ENCODE measurements at regions not wholly inside any gene's neighbourhood (a gene's known extent, or its start where the extent isn't known, plus 50 kb on each side); places are given as distances from the start of the nearest gene placed in this dataset.

DNA sequence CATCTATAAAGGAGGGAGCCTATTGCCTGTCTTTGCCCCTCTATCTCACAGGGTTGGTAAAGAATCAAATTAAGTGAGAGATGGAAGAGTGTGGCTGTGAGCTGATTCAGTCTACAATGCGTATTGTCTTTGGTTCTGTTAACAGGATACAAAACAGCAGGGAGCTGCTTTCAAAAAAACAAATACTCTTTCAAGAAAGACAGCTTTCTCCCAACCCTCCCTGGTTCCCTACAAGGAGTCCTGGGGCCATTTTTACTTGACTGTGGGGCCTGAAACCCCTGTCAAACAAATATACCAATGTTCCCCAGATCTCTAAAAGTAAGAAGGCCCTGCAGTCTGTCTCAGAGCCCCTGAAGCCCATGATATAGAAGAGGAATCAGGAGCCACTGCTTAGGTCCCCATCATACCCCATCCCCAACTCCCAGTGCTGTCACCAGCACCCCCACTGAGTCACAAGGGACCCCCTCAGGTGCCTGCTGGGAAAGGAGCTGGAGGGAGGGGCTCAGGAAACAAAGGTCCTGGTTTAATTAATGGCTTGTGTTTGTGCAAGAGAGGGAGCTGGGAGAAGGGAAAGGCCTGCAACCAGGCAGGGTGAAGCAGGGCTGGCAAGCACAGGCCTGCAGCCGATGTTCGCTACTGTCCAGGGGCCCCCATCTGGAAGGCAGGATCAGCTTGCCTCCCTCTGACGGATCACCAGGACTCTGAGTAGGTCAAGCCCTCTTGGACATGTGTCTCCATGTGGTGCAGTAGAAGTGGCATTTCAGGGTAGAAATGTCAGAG, 182.0 kb upstream of the GHITM start:
- Histone ChIP-seq H3K9me1 (replicated peaks; ENCODE audit: control insufficient read depth, extremely low read depth, insufficient read depth, low read length) (no peaks in the 10 kb centered on the region), H4K20me1 (replicated peaks; ENCODE audit: control insufficient read depth, extremely low read depth, insufficient read depth, low read length) (no peaks in the 10 kb centered on the region), H3K79me2 (ENCODE audit: control insufficient read depth, insufficient read depth, low read length) (no peaks in the 10 kb centered on the region), H3K4me1 (ENCODE audit: control insufficient read depth, extremely low read depth, insufficient read depth, low read length) (no peaks in the 10 kb centered on the region), H3K27ac (ENCODE audit: insufficient read depth, low read depth, low read length) (no peak overlapping the region), H3K4me3 (replicated peaks in 1 of 3; ENCODE audit: insufficient read depth in 1 of 3, low read depth in 1 of 3, low read length in 3 of 3) (no peak overlapping the region), H3K4me2 (ENCODE audit: insufficient read depth, low read length) (no peak overlapping the region), H3K27me3 (ENCODE audit: control insufficient read depth in 2 of 2, insufficient read depth in 2 of 2, low read length in 2 of 2) (no peaks in the 10 kb centered on the region), H3K36me3 (ENCODE audit: control insufficient read depth in 2 of 2, extremely low read depth in 1 of 2, insufficient read depth in 2 of 2, low read length in 2 of 2) (no peaks in the 10 kb centered on the region), H3K9ac (replicated peaks; ENCODE audit: extremely low read depth, insufficient read depth, low read length) (no peak overlapping the region), H2AFZ (ENCODE audit: low read depth, low read length) (no peak overlapping the region), H3K9me3 (replicated peaks; ENCODE audit: control insufficient read depth, insufficient read depth, low read length) (no peaks in the 10 kb centered on the region)
- dilution Hi-C loops (cut with MboI; ENCODE audit: extremely low pct_ligation_motif_present, low sequenced_read_pairs) (no loop called here), intact Hi-C loops (cut with micrococcal nuclease) (no loop called here)
- CTCF ChIA-PET = no interaction called here
- TF ChIP-seq POLR2A (IDR thresholded peaks at IDR 0.05; ENCODE audit: low read depth, low read length) (no peak), JUN (IDR thresholded peaks at IDR 0.05; ENCODE audit: borderline replicate concordance, insufficient read depth, insufficient read length, low read depth) (no peak), MYC (IDR thresholded peaks at IDR 0.05; ENCODE audit: low read depth, low read length) (no peak), FOS (IDR thresholded peaks at IDR 0.05; ENCODE audit: borderline replicate concordance, insufficient read depth, low read length) (no peak), EZH2 (IDR thresholded peaks at IDR 0.05; ENCODE audit: borderline replicate concordance, low read depth, low read length, severe bottlenecking) (no peak), POLR2AphosphoS5 (IDR thresholded peaks at IDR 0.05; ENCODE audit: insufficient read depth, low read depth, low read length) (no peak), GATA2 (IDR thresholded peaks at IDR 0.05; ENCODE audit: insufficient read depth, insufficient read length, low read depth, low read length) (no peak)
- TF ChIP-seq, protein P1, sequence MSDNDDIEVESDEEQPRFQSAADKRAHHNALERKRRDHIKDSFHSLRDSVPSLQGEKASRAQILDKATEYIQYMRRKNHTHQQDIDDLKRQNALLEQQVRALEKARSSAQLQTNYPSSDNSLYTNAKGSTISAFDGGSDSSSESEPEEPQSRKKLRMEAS (IDR thresholded peaks at IDR 0.05; ENCODE audit: insufficient read depth, insufficient read length) = no peak
- TF ChIP-seq, protein P2, sequence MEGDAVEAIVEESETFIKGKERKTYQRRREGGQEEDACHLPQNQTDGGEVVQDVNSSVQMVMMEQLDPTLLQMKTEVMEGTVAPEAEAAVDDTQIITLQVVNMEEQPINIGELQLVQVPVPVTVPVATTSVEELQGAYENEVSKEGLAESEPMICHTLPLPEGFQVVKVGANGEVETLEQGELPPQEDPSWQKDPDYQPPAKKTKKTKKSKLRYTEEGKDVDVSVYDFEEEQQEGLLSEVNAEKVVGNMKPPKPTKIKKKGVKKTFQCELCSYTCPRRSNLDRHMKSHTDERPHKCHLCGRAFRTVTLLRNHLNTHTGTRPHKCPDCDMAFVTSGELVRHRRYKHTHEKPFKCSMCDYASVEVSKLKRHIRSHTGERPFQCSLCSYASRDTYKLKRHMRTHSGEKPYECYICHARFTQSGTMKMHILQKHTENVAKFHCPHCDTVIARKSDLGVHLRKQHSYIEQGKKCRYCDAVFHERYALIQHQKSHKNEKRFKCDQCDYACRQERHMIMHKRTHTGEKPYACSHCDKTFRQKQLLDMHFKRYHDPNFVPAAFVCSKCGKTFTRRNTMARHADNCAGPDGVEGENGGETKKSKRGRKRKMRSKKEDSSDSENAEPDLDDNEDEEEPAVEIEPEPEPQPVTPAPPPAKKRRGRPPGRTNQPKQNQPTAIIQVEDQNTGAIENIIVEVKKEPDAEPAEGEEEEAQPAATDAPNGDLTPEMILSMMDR (IDR thresholded peaks at IDR 0.05; ENCODE audit: extremely low read depth in 1 of 2, insufficient read depth in 1 of 2, low read depth in 1 of 2, low read length in 2 of 2) = no peak
- POLR2A ChIA-PET = no interaction called here
- FAIRE-seq = no peak
- no peak for DNase-seq (ENCODE audit: low read depth, low spot score)
- no TSS peak for BruUV-seq (replicated peaks)

All from endothelial cell of umbilical vein (primary cell).